Adrenal gland (tissue), 9 donors: ENCODE measurements at regions not wholly inside any gene's neighbourhood (a gene's known extent, or its start where the extent isn't known, plus 50 kb on each side); places are given as distances from the start of the nearest gene placed in this dataset.

Experiments used
- DNase-seq, 7 donors: peaks; one replicate each; pipeline ENCODE4 v3.0.0-alpha.2; 2019 to 2020
- H3K27ac ChIP-seq, 5 donors: fragments of 200-600 bp; sonication (generic) in 4 of 5; 1 replicate in 3 of 5; 2 replicates in 2 of 5; pipeline versions ENCODE4 v1.5.1 to v1.8.0; 2016 to 2020; ENCODE audit warnings: mild to moderate bottlenecking in 1 of 5
- H3K27me3 ChIP-seq: fragments of 200-600 bp; 2 replicates; pipeline ENCODE4 v1.8.0; 2021
- H3K36me3 ChIP-seq, 2 donors: fragments of 200-600 bp; replicated peaks in 1 of 2; 1 replicate in 1 of 2; 2 replicates in 1 of 2; pipeline versions ENCODE4 v1.5.1 to v1.8.0; 2018 to 2022
- H3K4me1 ChIP-seq, 2 donors: fragments of 200-600 bp; replicated peaks in 1 of 2; 1 replicate in 1 of 2; 2 replicates in 1 of 2; pipeline versions ENCODE4 v1.5.1 to v1.8.0; 2018 to 2021
- H3K4me3 ChIP-seq, 4 donors: fragments of 200-600 bp; sonication (generic) in 3 of 4; one replicate each; pipeline ENCODE4 v1.5.1; 2016 to 2018
- H3K9me3 ChIP-seq, 3 donors: fragments of 200-600 bp; sonication (generic) in 1 of 3; replicated peaks in 1 of 3; 1 replicate in 2 of 3; 2 replicates in 1 of 3; pipeline versions ENCODE4 v1.5.1 to v1.8.0; 2016 to 2021
- POLR2A ChIP-seq, 2 donors: fragments of 450-650 bp; IDR thresholded peaks; one replicate each; pipeline ENCODE4 v1.6.1; 2017; ENCODE audit warnings: antibody characterized with exemption in 2 of 2, mild to moderate bottlenecking in 2 of 2, moderate library complexity in 1 of 2
- WGBS, 4 donors: extraction: QIAGEN DNeasy Blood & Tissue Kit in 2 of 4; methylation state at CpG; one replicate each; pipeline versions ENCODE4 v1.1.5 to v1.1.7; 2013 to 2017; 5-methylcytosine and 5-hydroxymethylcytosine counted together
- intact Hi-C, 2 donors: fragments of 100-400 bp; cut with DNase I; formaldehyde crosslinking; loops; one replicate each; pipeline versions ENCODE4 v1.14.1 to v1.15.0; 2022 to 2023
- TF ChIP-seq, protein P1 (sequence below), 6 experiments: fragments of 450-650 bp in 4 of 6; fragments of 200-600 bp in 2 of 6; sonication (generic) in 1 of 6; IDR thresholded peaks; 1 replicate in 5 of 6; 2 replicates in 1 of 6; pipeline versions ENCODE4 v1.5.1 to v1.8.0; 2016 to 2021; ENCODE audit warnings: antibody characterized with exemption in 6 of 6, mild to moderate bottlenecking in 2 of 6, moderate library complexity in 1 of 6
- donor health status: healthy with polysubstance abuse.
- donor health status: Bipolar disorder and iron deficiency.
- donor health status: DM: yes; HTN: yes; CAD: no.
- donor health status: DM: no; HTN: no; CAD: no.
- donor health status: DM: no; HTN: no; CAD: no.

- H3K4me1 ChIP-seq = no peaks in the 10 kb centered on the region
- no peaks in the 10 kb centered on the region for H3K27me3 ChIP-seq
- H3K36me3 ChIP-seq = no peaks in the 10 kb centered on the region
- TF ChIP-seq POLR2A (IDR thresholded peaks at IDR 0.05) = no peak
- TF ChIP-seq, protein P1, sequence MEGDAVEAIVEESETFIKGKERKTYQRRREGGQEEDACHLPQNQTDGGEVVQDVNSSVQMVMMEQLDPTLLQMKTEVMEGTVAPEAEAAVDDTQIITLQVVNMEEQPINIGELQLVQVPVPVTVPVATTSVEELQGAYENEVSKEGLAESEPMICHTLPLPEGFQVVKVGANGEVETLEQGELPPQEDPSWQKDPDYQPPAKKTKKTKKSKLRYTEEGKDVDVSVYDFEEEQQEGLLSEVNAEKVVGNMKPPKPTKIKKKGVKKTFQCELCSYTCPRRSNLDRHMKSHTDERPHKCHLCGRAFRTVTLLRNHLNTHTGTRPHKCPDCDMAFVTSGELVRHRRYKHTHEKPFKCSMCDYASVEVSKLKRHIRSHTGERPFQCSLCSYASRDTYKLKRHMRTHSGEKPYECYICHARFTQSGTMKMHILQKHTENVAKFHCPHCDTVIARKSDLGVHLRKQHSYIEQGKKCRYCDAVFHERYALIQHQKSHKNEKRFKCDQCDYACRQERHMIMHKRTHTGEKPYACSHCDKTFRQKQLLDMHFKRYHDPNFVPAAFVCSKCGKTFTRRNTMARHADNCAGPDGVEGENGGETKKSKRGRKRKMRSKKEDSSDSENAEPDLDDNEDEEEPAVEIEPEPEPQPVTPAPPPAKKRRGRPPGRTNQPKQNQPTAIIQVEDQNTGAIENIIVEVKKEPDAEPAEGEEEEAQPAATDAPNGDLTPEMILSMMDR (IDR thresholded peaks at IDR 0.05) = no peak
- H3K27ac ChIP-seq = no peak overlapping the region
- H3K4me3 ChIP-seq = no peak overlapping the region
- no peak for DNase-seq
- intact Hi-C loops = no loop called here
- H3K9me3 ChIP-seq = no peaks in the 10 kb centered on the region
- WGBS, 4 donors = 84 to 87% (median 87%) methylated on average over 2 of the region's 2 CpGs
Observed at GRCh38 chr9:18022642-18023041, 443.8 kb downstream of the SH3GL2 start.

- intact Hi-C loops = no loop called here
- no peak for DNase-seq
- Histone ChIP-seq H3K27me3 (no peaks in the 10 kb centered on the region), H3K27ac (no peak overlapping the region), H3K9me3 (no peaks in the 10 kb centered on the region), H3K36me3 (no peaks in the 10 kb centered on the region), H3K4me1 (no peaks in the 10 kb centered on the region), H3K4me3 (no peak overlapping the region)
- 71 to 77% (median 75%) methylated on average over 3 of the region's 3 CpGs for WGBS, 4 donors
- TF ChIP-seq, protein P1 (IDR thresholded peaks at IDR 0.05) = no peak
- no peak for TF ChIP-seq POLR2A (IDR thresholded peaks at IDR 0.05)
Observed at GRCh38 chr9:18023332-18023731, 444.5 kb downstream of the SH3GL2 start.

DNA sequence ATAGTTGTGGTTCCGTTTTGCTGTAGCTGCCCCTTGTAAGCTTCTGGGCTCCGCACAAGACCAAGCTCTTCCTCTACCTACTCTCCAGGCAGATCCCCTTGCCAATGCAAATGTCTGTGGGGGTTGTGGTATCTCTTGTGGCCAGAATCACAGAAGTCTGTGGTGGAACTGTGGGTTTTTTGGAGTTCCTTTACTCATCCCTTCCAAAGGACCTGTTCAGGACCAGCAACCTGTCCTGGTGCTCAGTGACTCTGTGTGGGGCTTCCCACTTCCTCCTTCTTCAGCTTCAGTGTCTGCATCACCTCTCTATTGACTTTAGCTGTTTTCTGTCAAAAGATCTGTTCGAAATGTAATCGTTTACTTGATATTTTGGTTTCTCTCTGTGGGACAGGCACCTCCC, 441.3 kb upstream of the ADAMTSL1 start:
- Histone ChIP-seq H3K27me3 (no peaks in the 10 kb centered on the region), H3K4me3 (no peak overlapping the region), H3K9me3 (no peaks in the 10 kb centered on the region), H3K27ac (no peak overlapping the region), H3K4me1 (no peaks in the 10 kb centered on the region), H3K36me3 (no peaks in the 10 kb centered on the region)
- 67 to 84% (median 74%) methylated on average over 4 of the region's 4 CpGs for WGBS, 4 donors
- DNase-seq = no peak
- no peak for TF ChIP-seq POLR2A (IDR thresholded peaks at IDR 0.05)
- TF ChIP-seq, protein P1 (IDR thresholded peaks at IDR 0.05) = no peak
- intact Hi-C loops = no loop called here

GRCh38 chr9:18036422-18037187, 437.3 kb upstream of the ADAMTSL1 start:
- no peak overlapping the region for H3K27ac ChIP-seq
- H3K36me3 ChIP-seq = no peaks in the 10 kb centered on the region
- no peak for DNase-seq
- intact Hi-C loops = no loop called here
- no peak overlapping the region for H3K4me3 ChIP-seq
- no peaks in the 10 kb centered on the region for H3K4me1 ChIP-seq
- no peaks in the 10 kb centered on the region for H3K27me3 ChIP-seq
- WGBS, 4 donors = 67 to 71% (median 69%) methylated on average over 3 of the region's 3 CpGs
- no peaks in the 10 kb centered on the region for H3K9me3 ChIP-seq
- TF ChIP-seq, protein P1 (IDR thresholded peaks at IDR 0.05) = no peak
- no peak for TF ChIP-seq POLR2A (IDR thresholded peaks at IDR 0.05)
